Nucleus accumbens (tissue), 56 donors: ENCODE measurements at regions not wholly inside any gene's neighbourhood (a gene's known extent, or its start where the extent isn't known, plus 50 kb on each side); places are given as distances from the start of the nearest gene placed in this dataset.
A peak's percentile ranks its signal among the peaks of the same experiment; 100 is the strongest.

Source experiments
- DNase-seq, 56 donors: peaks; one replicate each; lab custom pipeline; 2025; lab: John Stamatoyannopoulos, UW

DNA sequence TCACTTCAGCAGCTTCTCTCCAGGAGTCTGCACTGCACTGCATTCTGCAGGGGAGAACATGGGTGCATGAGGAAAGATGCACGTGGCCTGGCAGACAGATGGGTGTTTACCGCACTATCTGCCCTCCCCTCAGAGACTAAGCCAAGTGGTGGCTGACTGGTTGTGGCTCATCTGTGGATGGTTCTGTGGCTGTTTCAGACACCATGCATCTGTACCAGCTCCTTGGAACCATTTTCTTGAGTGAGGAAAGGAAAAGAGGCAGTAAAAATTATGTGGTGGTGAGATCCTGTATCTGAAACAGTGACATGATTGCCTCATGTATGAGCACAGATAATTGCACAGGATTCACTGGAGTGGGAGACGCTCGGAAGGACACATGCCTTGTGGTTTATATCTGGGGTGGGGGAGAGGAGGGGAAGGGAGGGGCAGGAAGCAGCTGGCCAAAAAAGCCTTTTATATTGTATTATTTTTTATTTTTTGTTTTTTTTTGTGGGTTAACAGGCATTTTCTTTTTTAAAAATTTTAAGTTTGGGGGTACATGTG, 161.7 kb downstream of the ERMARD start:
- no peak for DNase-seq

DNA sequence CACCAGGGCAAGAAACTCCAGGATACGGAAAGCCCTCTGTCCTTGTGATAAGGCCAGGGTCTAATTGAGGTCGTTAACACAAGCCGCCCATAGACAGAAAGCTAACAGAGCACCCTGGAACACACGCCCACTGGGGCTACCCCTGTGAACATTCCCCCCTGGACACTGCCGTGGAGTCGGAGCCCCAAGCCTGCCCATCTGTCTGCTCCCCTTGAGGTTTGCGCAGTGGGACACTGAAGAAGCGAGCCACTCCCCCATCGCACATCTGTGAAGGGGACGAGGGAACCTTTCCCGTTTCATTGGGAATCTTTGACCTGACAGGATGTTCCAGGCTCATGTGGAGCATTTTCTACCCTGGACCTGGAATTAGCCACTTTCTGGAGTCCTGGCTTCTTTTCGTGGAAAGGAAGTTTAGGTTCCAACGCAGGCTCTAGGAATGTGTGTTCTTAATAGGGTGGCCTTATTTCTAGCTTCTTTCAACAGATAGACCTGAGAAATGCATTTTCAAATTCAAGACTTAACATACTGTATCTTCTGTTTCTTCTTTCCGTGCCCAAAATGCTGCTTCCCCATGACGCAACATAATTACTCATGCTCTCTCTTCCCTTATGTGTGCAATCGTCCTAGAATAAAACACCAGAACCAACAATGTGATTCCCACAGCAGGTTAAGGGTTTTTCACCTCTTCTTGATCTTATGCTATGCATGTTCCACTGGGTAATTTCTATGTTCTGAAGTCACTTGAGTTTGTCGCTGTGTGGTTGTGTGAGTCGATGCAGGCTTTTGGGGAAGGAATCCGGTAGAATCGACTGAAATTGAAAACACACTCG, 161.1 kb downstream of the ERMARD start:
- DNase-seq = no peak

DNA sequence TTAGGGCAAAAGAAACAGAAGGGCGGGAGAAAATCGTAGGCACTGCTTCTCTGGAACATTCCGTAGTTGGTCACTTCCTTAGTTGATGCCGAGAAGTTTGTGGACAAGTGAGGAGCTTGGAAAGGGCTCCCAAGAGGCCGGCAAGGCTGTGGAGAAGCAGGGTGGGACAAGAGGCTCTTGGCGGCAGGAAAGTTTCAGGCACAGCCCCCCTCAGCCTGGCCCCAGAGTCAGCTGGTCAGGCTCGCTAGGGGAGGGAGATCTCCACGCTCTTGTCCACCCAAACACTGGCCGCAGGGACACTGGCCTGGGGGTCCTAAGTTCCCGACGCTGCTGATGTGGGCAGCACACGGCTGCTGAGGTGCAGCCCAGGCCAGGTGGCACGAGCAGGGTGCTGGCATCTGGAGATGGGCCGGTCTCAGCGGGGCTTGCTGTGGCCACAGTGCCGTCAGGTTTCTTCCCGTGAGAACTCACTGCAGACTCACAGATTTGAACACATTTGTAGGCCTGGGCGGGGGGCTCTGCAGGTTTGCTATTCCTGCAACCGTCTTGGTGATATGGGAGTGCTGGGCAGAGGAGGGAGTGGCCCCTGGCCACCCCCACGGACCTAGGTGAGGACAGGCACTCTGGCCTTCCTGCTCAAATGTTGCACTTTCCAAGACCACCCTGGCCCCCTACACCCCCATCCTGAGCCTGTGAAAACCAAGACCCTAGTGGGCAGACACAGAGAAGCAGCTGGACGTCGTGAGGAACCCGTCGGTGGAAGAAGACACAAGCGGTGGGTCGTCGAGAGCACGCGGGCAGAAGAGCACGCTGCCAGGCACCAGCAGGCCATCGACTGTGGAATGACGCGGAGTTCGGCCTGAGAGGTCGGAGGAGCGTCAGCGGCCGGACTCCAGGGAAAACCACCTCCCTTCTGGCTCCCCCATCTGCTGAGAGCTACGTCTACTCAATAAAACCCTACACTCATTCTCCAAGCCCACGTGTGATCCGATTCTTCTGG, 160.1 kb downstream of the ERMARD start:
- DNase-seq = no peak

- no peak for DNase-seq
Observed at GRCh38 chr6:169909113-169909512, 157.7 kb downstream of the ERMARD start.

- DNase-seq = no peak
Observed at GRCh38 chr6:169908403-169908933, 157.0 kb downstream of the ERMARD start.

- DNase-seq = no peak
Observed at GRCh38 chr6:169907419-169908115, 156.1 kb downstream of the ERMARD start.

GRCh38 chr6:169906688-169907418, 155.4 kb downstream of the ERMARD start:
- DNase-seq = no peak

DNA sequence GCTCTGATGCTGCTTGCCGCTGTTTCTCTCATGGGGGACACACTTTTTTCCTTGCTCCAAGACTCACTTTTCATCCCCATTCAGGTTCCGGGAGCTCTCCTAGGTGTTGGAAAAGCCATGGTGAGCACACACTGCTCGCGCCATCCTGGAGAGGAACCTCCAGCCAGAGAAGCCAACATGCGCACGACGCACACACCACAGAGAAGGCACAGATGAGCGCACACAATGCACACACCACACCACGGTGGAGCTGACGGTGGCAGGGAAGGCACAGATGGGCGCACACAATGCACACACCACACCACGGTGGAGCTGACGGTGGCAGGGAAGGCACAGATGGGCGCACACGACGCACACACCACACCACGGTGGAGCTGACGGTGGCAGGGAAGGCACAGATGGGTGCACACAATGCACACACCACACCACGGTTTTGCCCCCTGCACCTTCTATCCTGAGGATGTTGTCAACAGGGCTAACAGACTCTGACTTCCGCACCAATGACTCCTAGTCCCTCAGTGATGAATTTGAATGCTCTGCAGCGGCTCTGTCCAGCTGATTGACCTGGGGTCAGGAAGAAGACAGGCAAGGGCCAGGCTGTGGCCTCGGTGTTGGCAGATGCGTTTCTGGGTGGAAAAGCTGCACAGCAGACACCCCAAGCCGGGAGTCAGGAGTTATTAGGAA, 154.7 kb downstream of the ERMARD start:
- DNase-seq = no peak

- DNase-seq = no peak
Observed at GRCh38 chr6:169905041-169905807, 153.8 kb downstream of the ERMARD start.

GRCh38 chr6:169904051-169904922, 152.9 kb downstream of the ERMARD start:
- DNase-seq = no peak

GRCh38 chr6:169903122-169903521, 151.7 kb downstream of the ERMARD start:
- DNase-seq = no peak

DNA sequence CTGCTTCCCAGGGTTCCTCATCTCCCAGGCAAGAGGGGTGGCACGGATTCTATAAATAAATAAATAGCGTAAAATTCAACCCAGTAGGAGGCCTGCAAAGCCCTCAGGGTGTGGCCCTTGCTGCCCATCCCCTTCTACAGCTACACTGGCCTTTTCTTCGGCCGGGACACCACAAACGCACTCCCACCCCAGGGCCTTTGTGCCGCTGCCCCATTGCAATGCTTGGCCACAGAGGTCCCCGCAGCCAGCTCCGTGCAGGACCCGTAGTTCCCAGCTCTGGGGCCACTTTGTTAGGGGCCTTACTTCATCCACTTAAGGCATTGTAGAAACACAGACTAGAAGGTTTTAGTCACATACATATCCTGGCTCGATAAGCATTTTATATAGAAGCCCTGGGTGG, 151.2 kb downstream of the ERMARD start:
- no peak for DNase-seq

- DNase-seq = no peak
Observed at GRCh38 chr6:169902070-169902469, 150.6 kb downstream of the ERMARD start.

GRCh38 chr6:169899481-169900145, 148.2 kb downstream of the ERMARD start:
- DNase-seq = no peak

- peak in 3 of 56 donors; percentile 4 to 60 (median 33) for DNase-seq
Observed at GRCh38 chr6:169898788-169899480, 147.5 kb downstream of the ERMARD start.
